ENCODE measurements at regions not wholly inside any gene's neighbourhood (a gene's known extent, or its start where the extent isn't known, plus 50 kb on each side); places are given as distances from the start of the nearest gene placed in this dataset.

DNA sequence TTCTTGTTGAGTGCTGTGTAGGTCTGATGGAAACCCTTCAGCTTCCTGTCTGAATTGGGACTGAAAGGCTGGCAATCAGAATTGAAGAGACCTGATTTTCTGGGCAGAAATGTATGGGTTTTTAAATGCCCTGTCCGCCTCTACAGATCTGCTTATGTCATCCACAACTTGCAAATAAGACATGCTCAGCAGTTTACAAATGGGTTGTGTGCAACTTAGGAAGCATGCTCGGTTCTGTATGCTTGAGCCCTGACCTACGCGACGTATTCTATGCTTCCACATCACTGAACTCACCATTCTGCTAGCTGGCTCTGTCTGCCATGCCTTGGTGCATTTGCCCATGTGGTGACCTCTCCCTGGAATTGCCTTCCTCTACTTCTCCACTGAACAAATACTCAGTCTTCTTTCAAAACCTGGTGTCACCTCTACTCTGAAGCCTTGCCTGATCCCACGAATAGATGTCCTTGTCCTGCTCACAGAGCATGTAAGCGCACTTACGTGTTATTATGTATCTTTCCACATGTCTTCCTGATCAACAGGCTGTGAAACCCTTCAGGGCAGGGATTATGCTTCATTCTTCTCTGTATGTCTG lies 194.2 kb downstream of the ERCC6L2 start:
- Histone ChIP-seq H3K36me3 (no peaks in the 10 kb centered on the region), H3K4me1 (peaks cover 35 to 57% (median 47%) of the 10 kb centered on the region in 4 donors), H3K9me3 (no peaks in the 10 kb centered on the region), H3K4me3 (no peak overlapping the region), H3K27ac (peak overlapping the region in 2 of 5 donors; percentile 55 to 58), H3K27me3 (no peaks in the 10 kb centered on the region)
- no peak for DNase-seq
- WGBS, 5 donors: 86 to 89% (median 88%) methylated on average over 8 of the region's 8 CpGs
- intact Hi-C loops (cut with DNase I; ENCODE audit: low total_unique reads): no loop called here
- TF ChIP-seq POLR2AphosphoS5 (IDR thresholded peaks at IDR 0.05) (no peak), POLR2A (IDR thresholded peaks at IDR 0.05) (no peak)

DNA sequence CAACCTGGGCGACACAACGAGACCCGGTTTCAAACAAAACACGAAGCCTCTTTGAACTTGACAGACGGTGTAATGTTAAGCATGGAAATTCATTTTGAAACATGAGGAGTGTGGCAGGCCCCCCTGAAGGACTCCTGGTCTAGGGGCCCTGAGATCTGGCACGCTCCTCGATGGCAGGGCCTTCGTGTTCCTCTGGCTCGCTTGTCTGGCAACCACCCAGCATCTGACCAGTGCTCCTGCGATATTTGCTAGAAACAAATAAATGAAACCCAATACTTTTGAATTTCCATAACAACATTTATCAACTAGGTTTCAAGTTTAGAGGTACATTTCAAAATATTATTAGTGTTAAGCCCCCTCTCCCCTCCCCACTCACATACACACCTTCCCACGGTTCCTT lies 193.0 kb downstream of the ERCC6L2 start:
- no peaks in the 10 kb centered on the region for H3K27me3 ChIP-seq
- H3K9me3 ChIP-seq: no peaks in the 10 kb centered on the region
- H3K36me3 ChIP-seq: no peaks in the 10 kb centered on the region
- H3K4me1 ChIP-seq: peaks cover 28 to 46% (median 37%) of the 10 kb centered on the region in 4 donors
- 25 to 60% (median 49%) methylated on average over 11 of the region's 11 CpGs for WGBS, 5 donors
- no peak for TF ChIP-seq EP300 (IDR thresholded peaks at IDR 0.05)
- TF ChIP-seq, protein P1, sequence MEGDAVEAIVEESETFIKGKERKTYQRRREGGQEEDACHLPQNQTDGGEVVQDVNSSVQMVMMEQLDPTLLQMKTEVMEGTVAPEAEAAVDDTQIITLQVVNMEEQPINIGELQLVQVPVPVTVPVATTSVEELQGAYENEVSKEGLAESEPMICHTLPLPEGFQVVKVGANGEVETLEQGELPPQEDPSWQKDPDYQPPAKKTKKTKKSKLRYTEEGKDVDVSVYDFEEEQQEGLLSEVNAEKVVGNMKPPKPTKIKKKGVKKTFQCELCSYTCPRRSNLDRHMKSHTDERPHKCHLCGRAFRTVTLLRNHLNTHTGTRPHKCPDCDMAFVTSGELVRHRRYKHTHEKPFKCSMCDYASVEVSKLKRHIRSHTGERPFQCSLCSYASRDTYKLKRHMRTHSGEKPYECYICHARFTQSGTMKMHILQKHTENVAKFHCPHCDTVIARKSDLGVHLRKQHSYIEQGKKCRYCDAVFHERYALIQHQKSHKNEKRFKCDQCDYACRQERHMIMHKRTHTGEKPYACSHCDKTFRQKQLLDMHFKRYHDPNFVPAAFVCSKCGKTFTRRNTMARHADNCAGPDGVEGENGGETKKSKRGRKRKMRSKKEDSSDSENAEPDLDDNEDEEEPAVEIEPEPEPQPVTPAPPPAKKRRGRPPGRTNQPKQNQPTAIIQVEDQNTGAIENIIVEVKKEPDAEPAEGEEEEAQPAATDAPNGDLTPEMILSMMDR (IDR thresholded peaks at IDR 0.05): no peak
- no peak for TF ChIP-seq POLR2A (IDR thresholded peaks at IDR 0.05)
- no peak for TF ChIP-seq POLR2AphosphoS5 (IDR thresholded peaks at IDR 0.05)
- peak overlapping the region in 2 of 5 donors; percentile 55 to 58 for H3K27ac ChIP-seq
- intact Hi-C loops (cut with DNase I; ENCODE audit: low total_unique reads): no loop called here
- peak in 1 of 2 donors; percentile 90 for DNase-seq
- no peak overlapping the region for H3K4me3 ChIP-seq

DNA sequence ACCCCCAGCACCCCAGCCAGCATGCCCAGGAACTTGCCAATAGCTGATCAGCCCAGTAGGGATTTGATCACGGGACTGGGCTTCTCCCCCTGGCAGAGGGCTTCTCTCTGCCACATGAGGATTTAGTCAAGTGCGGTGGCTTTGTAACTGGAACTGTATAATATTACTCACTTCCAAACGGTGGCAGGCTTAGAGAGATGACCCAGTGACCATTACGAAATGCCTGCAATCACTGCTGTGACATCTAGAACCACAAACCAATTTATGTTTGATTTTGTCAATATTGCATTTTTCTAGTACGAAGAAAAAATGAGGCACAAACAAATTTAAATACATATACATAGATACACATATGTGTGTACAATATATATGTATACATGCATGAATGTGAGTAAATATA lies 192.1 kb downstream of the ERCC6L2 start:
- intact Hi-C loops (cut with DNase I; ENCODE audit: low total_unique reads): no loop called here
- H3K4me3 ChIP-seq: no peak overlapping the region
- DNase-seq: no peak
- no peaks in the 10 kb centered on the region for H3K27me3 ChIP-seq
- H3K27ac ChIP-seq: peak overlapping the region in 2 of 5 donors; percentile 40 to 47
- peaks cover 21 to 41% (median 29%) of the 10 kb centered on the region in 4 donors for H3K4me1 ChIP-seq
- WGBS, 5 donors: 72 to 82% (median 73%) methylated on average over 5 of the region's 5 CpGs
- TF ChIP-seq, protein P1 (IDR thresholded peaks at IDR 0.05): no peak
- TF ChIP-seq EP300 (IDR thresholded peaks at IDR 0.05) (no peak), POLR2A (IDR thresholded peaks at IDR 0.05) (no peak), POLR2AphosphoS5 (IDR thresholded peaks at IDR 0.05) (no peak)
- H3K9me3 ChIP-seq: no peaks in the 10 kb centered on the region
- no peaks in the 10 kb centered on the region for H3K36me3 ChIP-seq

DNA sequence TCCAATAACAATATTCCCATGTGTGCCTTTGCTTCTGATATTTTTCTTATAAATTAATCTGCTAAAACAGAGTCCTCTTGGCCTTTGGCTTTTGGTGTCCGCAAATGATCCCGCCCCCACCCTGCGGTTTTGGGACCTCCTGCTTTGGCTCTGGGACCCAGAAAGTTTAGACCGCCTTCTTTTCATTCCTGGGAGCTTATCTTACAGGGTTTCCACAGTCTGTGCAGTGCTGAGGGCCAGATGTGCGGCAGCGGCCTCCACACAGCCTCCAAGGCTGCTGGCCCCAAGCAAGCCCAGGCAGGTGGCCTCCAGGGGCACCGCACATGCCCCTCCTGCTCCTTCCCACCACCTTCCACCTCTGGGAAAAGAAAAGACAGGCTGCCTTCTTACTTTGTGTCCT lies 191.5 kb downstream of the ERCC6L2 start:
- no peaks in the 10 kb centered on the region for H3K9me3 ChIP-seq
- WGBS, 5 donors: 49 to 71% (median 57%) methylated on average over 7 of the region's 7 CpGs
- peak overlapping the region in 2 of 5 donors; percentile 40 to 47 for H3K27ac ChIP-seq
- no peaks in the 10 kb centered on the region for H3K36me3 ChIP-seq
- DNase-seq: peak in 1 of 2 donors; percentile 59
- no peak overlapping the region for H3K4me3 ChIP-seq
- H3K27me3 ChIP-seq: no peaks in the 10 kb centered on the region
- peaks cover 20 to 43% (median 31%) of the 10 kb centered on the region in 4 donors for H3K4me1 ChIP-seq
- TF ChIP-seq POLR2A (IDR thresholded peaks at IDR 0.05) (no peak), POLR2AphosphoS5 (IDR thresholded peaks at IDR 0.05) (no peak), EP300 (IDR thresholded peaks at IDR 0.05) (no peak)
- TF ChIP-seq, protein P1 (IDR thresholded peaks at IDR 0.05): no peak
- intact Hi-C loops (cut with DNase I; ENCODE audit: low total_unique reads): no loop called here

Data from stomach (tissue), 8 donors.